PC-9 (cell line): ENCODE measurements at regions not wholly inside any gene's neighbourhood (a gene's known extent, or its start where the extent isn't known, plus 50 kb on each side); places are given as distances from the start of the nearest gene placed in this dataset.

ENCODE experiments used
- EZH2 ChIP-seq: fragments of 200-600 bp; sonication (generic); IDR thresholded peaks from 2 replicates; pipeline ENCODE4 v1.8.0; 2017; ENCODE audit warnings: antibody characterized with exemption, low read depth
- TF ChIP-seq, protein P1 (sequence below): fragments of 200-600 bp; sonication (generic); conservative IDR thresholded peaks from 2 replicates; pipeline ENCODE4 v1.6.1; 2017; ENCODE audit warnings: mixed run types, antibody characterized with exemption, mild to moderate bottlenecking, moderate library complexity

DNA sequence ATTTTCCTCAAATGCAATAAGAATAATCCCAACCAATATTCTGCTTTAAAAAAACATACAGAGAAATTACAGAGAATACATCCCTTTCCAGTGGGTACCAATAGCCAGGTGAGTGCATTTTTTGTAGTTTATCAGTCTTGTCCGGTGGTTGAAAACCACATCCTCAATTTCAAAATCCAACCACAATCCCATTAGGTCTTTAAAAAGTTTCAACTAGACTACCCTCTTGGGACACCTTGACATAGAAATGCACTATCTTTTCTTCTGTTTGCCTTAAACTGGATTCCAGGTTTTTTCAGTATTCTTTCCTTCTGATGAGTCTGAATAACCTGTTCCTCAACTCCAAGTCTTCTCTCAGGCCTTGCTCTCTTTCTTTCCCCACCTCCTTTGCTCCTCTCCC, 223.3 kb downstream of the NR2F1-AS1 start:
- TF ChIP-seq, protein P1, sequence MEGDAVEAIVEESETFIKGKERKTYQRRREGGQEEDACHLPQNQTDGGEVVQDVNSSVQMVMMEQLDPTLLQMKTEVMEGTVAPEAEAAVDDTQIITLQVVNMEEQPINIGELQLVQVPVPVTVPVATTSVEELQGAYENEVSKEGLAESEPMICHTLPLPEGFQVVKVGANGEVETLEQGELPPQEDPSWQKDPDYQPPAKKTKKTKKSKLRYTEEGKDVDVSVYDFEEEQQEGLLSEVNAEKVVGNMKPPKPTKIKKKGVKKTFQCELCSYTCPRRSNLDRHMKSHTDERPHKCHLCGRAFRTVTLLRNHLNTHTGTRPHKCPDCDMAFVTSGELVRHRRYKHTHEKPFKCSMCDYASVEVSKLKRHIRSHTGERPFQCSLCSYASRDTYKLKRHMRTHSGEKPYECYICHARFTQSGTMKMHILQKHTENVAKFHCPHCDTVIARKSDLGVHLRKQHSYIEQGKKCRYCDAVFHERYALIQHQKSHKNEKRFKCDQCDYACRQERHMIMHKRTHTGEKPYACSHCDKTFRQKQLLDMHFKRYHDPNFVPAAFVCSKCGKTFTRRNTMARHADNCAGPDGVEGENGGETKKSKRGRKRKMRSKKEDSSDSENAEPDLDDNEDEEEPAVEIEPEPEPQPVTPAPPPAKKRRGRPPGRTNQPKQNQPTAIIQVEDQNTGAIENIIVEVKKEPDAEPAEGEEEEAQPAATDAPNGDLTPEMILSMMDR = no peak
- TF ChIP-seq EZH2 = no peak
